HepG2 (cell line): ENCODE measurements at regions not wholly inside any gene's neighbourhood (a gene's known extent, or its start where the extent isn't known, plus 50 kb on each side); places are given as distances from the start of the nearest gene placed in this dataset.

Experiments used
- ATAC-seq: fragments of 200-7000 bp; cut with Tn5 transposase; 3 replicates; pipeline ENCODE4 v1.9.1; 2020; ENCODE audit warnings: mild to moderate bottlenecking, moderate library complexity
- BruUV-seq: library from RNA; stranded (reverse); fragments of 400-500 nt; replicated peaks from 2 replicates; lab custom pipeline; 2021; lab: Mats Ljungman, UMichigan
- CTCF ChIA-PET: fragments of 300-600 bp; formaldehyde crosslinking; extraction: SDS; loops from one replicate; lab custom pipeline; 2021; ENCODE audit warnings: low total read pairs, inconsistent platforms, low intra/inter-chr PET ratio; lab: Yijun Ruan, JAX
- POLR2A ChIA-PET: fragments of 350-600 bp; sonication (Branson Sonifier 250); formaldehyde crosslinking; loops from one replicate; lab custom pipeline; 2020; ENCODE audit warnings: antibody characterized with exemption, inconsistent platforms; lab: Yijun Ruan, JAX
- DNase-seq: peaks from one replicate; pipeline ENCODE4 v3.0.0-alpha.2; 2015; ENCODE audit warnings: low spot score
- FAIRE-seq: peaks from 3 replicates; lab custom pipeline; 2011; peaks lifted over from hg19 to GRCh38; lab: Jason Lieb, UNC
- H2AFZ ChIP-seq: one replicate; pipeline ENCODE4 v1.6.1; 2011; ENCODE audit warnings: low read length, inconsistent platforms
- H3K27ac ChIP-seq: fragments of 300-600 bp; 3 replicates; pipeline ENCODE4 v1.8.0; 2011; ENCODE audit warnings: mixed run types, mild to moderate bottlenecking, mixed read lengths, low read length, inconsistent platforms; ENCODE audit not compliant: insufficient read depth; ENCODE audit errors: extremely low read length
- H3K27me3 ChIP-seq, 2 experiments: fragments of 200-600 bp in 1 of 2; 2 replicates in 1 of 2; 3 replicates in 1 of 2; pipeline versions ENCODE4 v1.6.0 to v1.8.0; 2011; ENCODE audit warnings: low read length in 2 of 2, mild to moderate bottlenecking in 2 of 2, moderate library complexity in 2 of 2, inconsistent platforms in 1 of 2; ENCODE audit not compliant: insufficient read depth in 2 of 2, control insufficient read depth in 1 of 2
- H3K36me3 ChIP-seq, 2 experiments: fragments of 200-600 bp in 1 of 2; replicated peaks in 1 of 2; 2 replicates in 1 of 2; 3 replicates in 1 of 2; pipeline versions ENCODE4 v1.5.1 to v1.8.0; 2011; ENCODE audit warnings: low read length in 2 of 2, inconsistent platforms in 1 of 2; ENCODE audit not compliant: insufficient read depth in 2 of 2, control insufficient read depth in 1 of 2
- H3K4me1 ChIP-seq: 2 replicates; pipeline ENCODE4 v1.5.1; 2012; ENCODE audit warnings: low read length, inconsistent platforms; ENCODE audit not compliant: insufficient read depth
- H3K4me2 ChIP-seq: 2 replicates; pipeline ENCODE4 v1.6.0; 2011; ENCODE audit warnings: low read depth, low read length, inconsistent platforms
- H3K4me3 ChIP-seq, 3 experiments: fragments of 200-600 bp in 1 of 3; sonication (generic), shearing (Covaris generic) in 1 of 3; replicated peaks in 1 of 3; 2 replicates each; pipeline ENCODE4 v1.5.1; 2011 to 2016; ENCODE audit warnings: low read length in 3 of 3, inconsistent platforms in 2 of 3, low read depth in 2 of 3, mild to moderate bottlenecking in 2 of 3, control low read depth in 1 of 3, mixed read lengths in 1 of 3; ENCODE audit not compliant: insufficient read depth in 1 of 3
- H3K79me2 ChIP-seq: one replicate; pipeline ENCODE4 v1.6.1; 2011; ENCODE audit warnings: low read length, inconsistent platforms; ENCODE audit not compliant: insufficient read depth
- H3K9ac ChIP-seq: 2 replicates; pipeline ENCODE4 v1.6.0; 2011; ENCODE audit warnings: mild to moderate bottlenecking, low read depth, low read length, inconsistent platforms; ENCODE audit not compliant: insufficient read depth
- H3K9me3 ChIP-seq: 2 replicates; pipeline ENCODE4 v1.5.1; 2012; ENCODE audit warnings: mild to moderate bottlenecking, low read length
- H4K20me1 ChIP-seq: 2 replicates; pipeline ENCODE4 v1.6.0; 2011; ENCODE audit warnings: inconsistent platforms, mild to moderate bottlenecking, low read length, moderate library complexity; ENCODE audit not compliant: insufficient read depth
- ATF4 ChIP-seq, 2 experiments: fragments of 450-650 bp in 1 of 2; sonication (generic) in 1 of 2; formaldehyde crosslinking; IDR thresholded peaks; 2 replicates each; pipeline versions ENCODE4 v1.5.0 to v1.8.0; 2020 to 2022; ENCODE audit warnings: mild to moderate bottlenecking in 1 of 2, missing genetic modification reagents in 1 of 2
- ETV5 ChIP-seq: IDR thresholded peaks from 2 replicates; pipeline ENCODE4 v1.6.1; 2018; ENCODE audit warnings: missing biosample characterization, missing genetic modification reagents, inconsistent platforms, borderline replicate concordance
- RAD51 ChIP-seq: fragments of 450-650 bp; IDR thresholded peaks from 2 replicates; pipeline ENCODE4 v1.6.1; 2016; ENCODE audit warnings: borderline replicate concordance
- SUZ12 ChIP-seq: fragments of 150-350 bp; IDR thresholded peaks from 2 replicates; pipeline ENCODE4 v1.6.1; 2014; ENCODE audit warnings: low read depth, low read length
- TCF12 ChIP-seq, 2 experiments: fragments of 450-650 bp in 1 of 2; sonication (generic) in 1 of 2; formaldehyde crosslinking in 1 of 2; IDR thresholded peaks; 2 replicates each; pipeline versions ENCODE4 v1.6.1 to v1.8.0; 2017 to 2022; ENCODE audit warnings: antibody characterized with exemption in 1 of 2, mild to moderate bottlenecking in 1 of 2, missing genetic modification reagents in 1 of 2, moderate library complexity in 1 of 2
- ZBTB8A ChIP-seq: sonication (generic); formaldehyde crosslinking; IDR thresholded peaks from 2 replicates; pipeline ENCODE4 v1.4.0; 2020; ENCODE audit warnings: mild to moderate bottlenecking, low read depth, missing genetic modification reagents, borderline replicate concordance
- ZIK1 ChIP-seq: sonication (generic); formaldehyde crosslinking; IDR thresholded peaks from 2 replicates; pipeline ENCODE4 v1.5.0; 2020; ENCODE audit warnings: mild to moderate bottlenecking, low read depth, missing genetic modification reagents, borderline replicate concordance
- ZKSCAN1 ChIP-seq: fragments of 150-350 bp; IDR thresholded peaks from 2 replicates; pipeline ENCODE4 v1.6.1; 2014; ENCODE audit warnings: low read length
- ZNF296 ChIP-seq: sonication (generic); formaldehyde crosslinking; conservative IDR thresholded peaks from 2 replicates; pipeline ENCODE4 v1.5.0; 2020; ENCODE audit warnings: mild to moderate bottlenecking, missing genetic modification reagents
- ZNF3 ChIP-seq: IDR thresholded peaks from 2 replicates; pipeline ENCODE4 v1.7.0; 2017; ENCODE audit warnings: inconsistent platforms
- ZNF383 ChIP-seq: sonication (generic); formaldehyde crosslinking; IDR thresholded peaks from 2 replicates; pipeline ENCODE4 v1.4.0; 2020; ENCODE audit warnings: missing genetic modification reagents, mild to moderate bottlenecking, borderline replicate concordance
- ZNF431 ChIP-seq: sonication (generic); formaldehyde crosslinking; IDR thresholded peaks from 2 replicates; pipeline ENCODE4 v1.9.0; 2022; ENCODE audit warnings: missing genetic modification reagents, low read depth, mild to moderate bottlenecking, borderline replicate concordance
- ZNF766 ChIP-seq: sonication (generic); formaldehyde crosslinking; IDR thresholded peaks from 2 replicates; pipeline ENCODE4 v1.5.0; 2020; ENCODE audit warnings: missing genetic modification reagents, borderline replicate concordance
- ZNF879 ChIP-seq: sonication (generic); formaldehyde crosslinking; IDR thresholded peaks from 2 replicates; pipeline ENCODE4 v1.8.1; 2023; ENCODE audit warnings: missing genetic modification reagents
- ZXDC ChIP-seq: sonication (generic); formaldehyde crosslinking; IDR thresholded peaks from 2 replicates; pipeline ENCODE4 v1.5.0; 2020; ENCODE audit warnings: mild to moderate bottlenecking, missing genetic modification reagents
- WGBS: methylation state at CpG from one replicate; pipeline ENCODE4 v1.1.6; 2017; ENCODE audit warnings: low lambda C conversion rate; 5-methylcytosine and 5-hydroxymethylcytosine counted together
- in situ Hi-C: cut with HindIII; loops from 2 replicates; pipeline ENCODE4 v1.10.0; 2017; ENCODE audit warnings: low pct_unique_long_range_greater_than_20kb; ENCODE audit not compliant: extremely low pct_ligation_motif_present
- intact Hi-C: fragments of 100-400 bp; cut with micrococcal nuclease; formaldehyde crosslinking; loops from one replicate; pipeline ENCODE4 v1.10.0; 2022; ENCODE audit not compliant: unreplicated experiment
- TF ChIP-seq, protein P1 (sequence below): sonication (generic); formaldehyde crosslinking; IDR thresholded peaks from 2 replicates; pipeline ENCODE4 v1.4.0; 2020; ENCODE audit warnings: mild to moderate bottlenecking, missing genetic modification reagents
- TF ChIP-seq, protein P2 (sequence below): sonication (generic); formaldehyde crosslinking; IDR thresholded peaks from 2 replicates; pipeline ENCODE4 v1.5.1; 2020; ENCODE audit warnings: mild to moderate bottlenecking, moderate library complexity, missing genetic modification reagents

DNA sequence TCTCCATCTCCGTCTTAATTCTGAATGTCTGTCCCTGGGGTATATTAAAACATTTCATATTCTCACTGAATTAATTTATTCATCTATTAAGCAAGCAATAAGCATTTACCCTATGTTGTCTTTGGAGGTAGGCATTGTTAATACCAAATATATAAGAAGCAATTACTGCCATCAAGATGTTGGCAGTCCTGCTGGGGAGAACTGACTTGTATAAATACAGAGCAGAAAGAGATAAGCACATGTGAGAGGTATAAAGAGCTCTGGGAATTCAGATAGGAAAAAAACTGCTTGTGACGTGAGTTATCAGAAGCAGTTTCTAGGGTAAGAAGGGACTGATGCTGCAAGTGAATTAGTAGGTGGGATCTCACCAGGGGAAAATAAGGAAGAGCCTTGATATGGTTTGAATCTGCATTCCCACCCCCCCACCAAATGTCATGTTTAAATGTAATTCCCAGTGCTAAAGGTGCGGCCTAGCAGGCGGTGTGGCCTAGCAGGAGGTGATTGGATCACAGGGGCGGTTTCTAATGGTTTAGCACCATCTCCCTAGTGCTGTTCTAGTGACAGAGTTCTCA, 286.8 kb downstream of the RAD51AP2 start (continued):
- TF ChIP-seq, protein P1, sequence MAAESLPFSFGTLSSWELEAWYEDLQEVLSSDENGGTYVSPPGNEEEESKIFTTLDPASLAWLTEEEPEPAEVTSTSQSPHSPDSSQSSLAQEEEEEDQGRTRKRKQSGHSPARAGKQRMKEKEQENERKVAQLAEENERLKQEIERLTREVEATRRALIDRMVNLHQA (CRISPR knock-in tag) = no peak
- TF ChIP-seq ZIK1 (no peak), SUZ12 (no peak), RAD51 (no peak)
- TF ChIP-seq, protein P2, sequence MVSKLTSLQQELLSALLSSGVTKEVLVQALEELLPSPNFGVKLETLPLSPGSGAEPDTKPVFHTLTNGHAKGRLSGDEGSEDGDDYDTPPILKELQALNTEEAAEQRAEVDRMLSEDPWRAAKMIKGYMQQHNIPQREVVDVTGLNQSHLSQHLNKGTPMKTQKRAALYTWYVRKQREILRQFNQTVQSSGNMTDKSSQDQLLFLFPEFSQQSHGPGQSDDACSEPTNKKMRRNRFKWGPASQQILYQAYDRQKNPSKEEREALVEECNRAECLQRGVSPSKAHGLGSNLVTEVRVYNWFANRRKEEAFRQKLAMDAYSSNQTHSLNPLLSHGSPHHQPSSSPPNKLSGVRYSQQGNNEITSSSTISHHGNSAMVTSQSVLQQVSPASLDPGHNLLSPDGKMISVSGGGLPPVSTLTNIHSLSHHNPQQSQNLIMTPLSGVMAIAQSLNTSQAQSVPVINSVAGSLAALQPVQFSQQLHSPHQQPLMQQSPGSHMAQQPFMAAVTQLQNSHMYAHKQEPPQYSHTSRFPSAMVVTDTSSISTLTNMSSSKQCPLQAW = no peak

GRCh38 chr2:17229414-17229813, 288.8 kb downstream of the RAD51AP2 start:
- BruUV-seq = no TSS peak
- ATAC-seq = no peak
- DNase-seq = no peak
- 0% methylated on average over 1 of the region's 1 CpG for WGBS
- in situ Hi-C loops (no loop called here), intact Hi-C loops (no loop called here)
- Histone ChIP-seq H3K9me3 (no peaks in the 10 kb centered on the region), H3K4me3 (no peak overlapping the region), H4K20me1 (no peaks in the 10 kb centered on the region), H3K79me2 (no peaks in the 10 kb centered on the region), H3K27me3 (no peaks in the 10 kb centered on the region), H3K9ac (no peak overlapping the region), H2AFZ (no peak overlapping the region), H3K4me2 (no peak overlapping the region), H3K27ac (no peak overlapping the region), H3K4me1 (no peaks in the 10 kb centered on the region), H3K36me3 (no peaks in the 10 kb centered on the region)
- no peak for FAIRE-seq
- ChIA-PET POLR2A (no interaction called here), CTCF (no interaction called here)
- TF ChIP-seq ZNF431 (CRISPR knock-in tag) (no peak), ZNF879 (CRISPR knock-in tag) (no peak), ETV5 (CRISPR knock-in tag) (no peak), ZNF3 (CRISPR knock-in tag) (no peak), ZXDC (CRISPR knock-in tag) (no peak), TCF12 (IDR thresholded peaks at IDR 0.05) (no peak), TCF12 (CRISPR knock-in tag; IDR thresholded peaks at IDR 0.05) (no peak), ZKSCAN1 (no peak), ATF4 (CRISPR knock-in tag; IDR thresholded peaks at IDR 0.05) (no peak), ZNF766 (CRISPR knock-in tag) (no peak), ZNF383 (no peak), ZBTB8A (CRISPR knock-in tag) (no peak), ZNF296 (CRISPR knock-in tag) (no peak)
